Liver (tissue), 8 donors: ENCODE measurements at regions not wholly inside any gene's neighbourhood (a gene's known extent, or its start where the extent isn't known, plus 50 kb on each side); places are given as distances from the start of the nearest gene placed in this dataset.

Source experiments
- DNase-seq: peaks from one replicate; pipeline ENCODE4 v3.0.0-alpha.2; 2017; ENCODE audit warnings: low spot score
- H3K27ac ChIP-seq, 2 donors: one replicate each; pipeline ENCODE4 v1.7.0; 2013; ENCODE audit warnings: inconsistent platforms in 2 of 2, low read length in 2 of 2, control low read depth in 1 of 2, low read depth in 1 of 2, mild to moderate bottlenecking in 1 of 2
- H3K27me3 ChIP-seq, 4 donors: one replicate each; pipeline versions ENCODE4 v1.6.1 to v1.7.0; 2013; ENCODE audit warnings: low read length in 3 of 4, inconsistent platforms in 1 of 4, mild to moderate bottlenecking in 1 of 4, moderate library complexity in 1 of 4; ENCODE audit not compliant: control insufficient read depth in 4 of 4, insufficient read depth in 4 of 4
- H3K36me3 ChIP-seq, 4 donors: one replicate each; pipeline versions ENCODE4 v1.6.1 to v1.7.0; 2013; ENCODE audit warnings: low read length in 3 of 4, mild to moderate bottlenecking in 3 of 4, low read depth in 1 of 4, moderate library complexity in 1 of 4; ENCODE audit not compliant: control insufficient read depth in 4 of 4, insufficient read depth in 3 of 4
- H3K4me1 ChIP-seq, 4 donors: one replicate each; pipeline versions ENCODE4 v1.6.1 to v1.7.0; 2013; ENCODE audit warnings: low read length in 3 of 4, mild to moderate bottlenecking in 3 of 4, moderate library complexity in 1 of 4; ENCODE audit not compliant: control insufficient read depth in 4 of 4, insufficient read depth in 4 of 4
- H3K4me3 ChIP-seq, 3 donors: one replicate each; pipeline versions ENCODE4 v1.6.1 to v1.7.0; 2013; ENCODE audit warnings: low read length in 3 of 3, control low read depth in 1 of 3, low read depth in 1 of 3, mild to moderate bottlenecking in 1 of 3
- H3K9ac ChIP-seq, 2 donors: one replicate each; pipeline ENCODE4 v1.7.0; 2013; ENCODE audit warnings: low read length in 2 of 2, mild to moderate bottlenecking in 2 of 2, moderate library complexity in 2 of 2, control low read depth in 1 of 2, low read depth in 1 of 2
- H3K9me3 ChIP-seq, 4 donors: one replicate each; pipeline versions ENCODE4 v1.6.1 to v1.7.0; 2013; ENCODE audit warnings: low read length in 3 of 4; ENCODE audit not compliant: control insufficient read depth in 4 of 4
- ATF3 ChIP-seq: IDR thresholded peaks from 2 replicates; pipeline ENCODE4 v1.6.1; 2016; ENCODE audit warnings: antibody characterized with exemption
- CTCF ChIP-seq: fragments of 150-350 bp; IDR thresholded peaks from 2 replicates; pipeline ENCODE4 v1.5.1; 2017; ENCODE audit warnings: improper control_type of control experiment, low read depth, low read length; ENCODE audit not compliant: missing input control
- EGR1 ChIP-seq, 2 donors: IDR thresholded peaks; 2 replicates each; pipeline ENCODE4 v1.6.1; 2016 to 2018; ENCODE audit warnings: antibody characterized with exemption in 2 of 2, low read depth in 2 of 2
- FOXA1 ChIP-seq: IDR thresholded peaks from 2 replicates; pipeline ENCODE4 v1.6.1; 2016; ENCODE audit warnings: antibody characterized with exemption
- FOXA2 ChIP-seq: IDR thresholded peaks from 2 replicates; pipeline ENCODE4 v1.6.1; 2016; ENCODE audit warnings: antibody characterized with exemption
- GABPA ChIP-seq, 2 donors: IDR thresholded peaks in 1 of 2; conservative IDR thresholded peaks in 1 of 2; 2 replicates each; pipeline ENCODE4 v1.6.1; 2016; ENCODE audit warnings: antibody characterized with exemption in 2 of 2, mild to moderate bottlenecking in 1 of 2, moderate library complexity in 1 of 2
- HNF4A ChIP-seq, 2 donors: conservative IDR thresholded peaks; 2 replicates each; pipeline ENCODE4 v1.6.1; 2016; ENCODE audit warnings: antibody characterized with exemption in 2 of 2, mild to moderate bottlenecking in 2 of 2
- HNF4G ChIP-seq: IDR thresholded peaks from 2 replicates; pipeline ENCODE4 v1.6.1; 2016; ENCODE audit warnings: antibody characterized with exemption
- JUND ChIP-seq, 2 donors: IDR thresholded peaks; 2 replicates each; pipeline ENCODE4 v1.6.1; 2016; ENCODE audit warnings: antibody characterized with exemption in 2 of 2
- MAX ChIP-seq: IDR thresholded peaks from 2 replicates; pipeline ENCODE4 v1.6.1; 2016; ENCODE audit warnings: antibody characterized with exemption
- NR2F2 ChIP-seq: IDR thresholded peaks from 2 replicates; pipeline ENCODE4 v1.6.1; 2016; ENCODE audit warnings: antibody characterized with exemption
- RAD21 ChIP-seq, 2 donors: IDR thresholded peaks; 2 replicates each; pipeline ENCODE4 v1.6.1; 2016; ENCODE audit warnings: antibody characterized with exemption in 2 of 2, mild to moderate bottlenecking in 2 of 2
- REST ChIP-seq: IDR thresholded peaks from 2 replicates; pipeline ENCODE4 v1.6.1; 2016; ENCODE audit warnings: antibody characterized with exemption, mild to moderate bottlenecking
- RXRA ChIP-seq, 2 donors: IDR thresholded peaks; 2 replicates each; pipeline ENCODE4 v1.6.1; 2017 to 2018; ENCODE audit warnings: antibody characterized with exemption in 2 of 2, mild to moderate bottlenecking in 1 of 2
- SP1 ChIP-seq: IDR thresholded peaks from 2 replicates; pipeline ENCODE4 v1.6.1; 2018; ENCODE audit warnings: antibody characterized with exemption, mild to moderate bottlenecking
- TAF1 ChIP-seq: conservative IDR thresholded peaks from 2 replicates; pipeline ENCODE4 v1.6.1; 2016; ENCODE audit warnings: antibody characterized with exemption, mild to moderate bottlenecking
- YY1 ChIP-seq: IDR thresholded peaks from 2 replicates; pipeline ENCODE4 v1.6.1; 2016; ENCODE audit warnings: antibody characterized with exemption, mild to moderate bottlenecking
- ZBTB33 ChIP-seq: IDR thresholded peaks from 2 replicates; pipeline ENCODE4 v1.6.1; 2016; ENCODE audit warnings: antibody characterized with exemption
- WGBS: extraction: QIAGEN DNeasy Blood & Tissue Kit; methylation state at CpG from one replicate; pipeline ENCODE4 v1.1.7; 2013; 5-methylcytosine and 5-hydroxymethylcytosine counted together
- donor health status: healthy.
- donor health status: healthy.
- donor health status: healthy.
- donor health status: healthy.
- donor health status: healthy.

- Histone ChIP-seq H3K27ac (no peak overlapping the region), H3K4me3 (no peak overlapping the region), H3K9ac (no peak overlapping the region), H3K27me3 (no peaks in the 10 kb centered on the region), H3K4me1 (no peaks in the 10 kb centered on the region), H3K9me3 (no peaks in the 10 kb centered on the region), H3K36me3 (no peaks in the 10 kb centered on the region)
- WGBS: 91% methylated on average over 2 of the region's 2 CpGs
- no peak for TF ChIP-seq GABPA (IDR thresholded peaks at IDR 0.05 in 1 of 2, conservative IDR thresholded peaks at IDR 0.05 in 1 of 2)
- no peak for TF ChIP-seq ZBTB33
- no peak for TF ChIP-seq HNF4G
- no peak for TF ChIP-seq JUND (IDR thresholded peaks at IDR 0.05)
- DNase-seq: no peak
Observed at GRCh38 chr14:34338056-34338455, 124.0 kb downstream of the SPTSSA start.

- TF ChIP-seq TAF1 (no peak), FOXA1 (no peak), ZBTB33 (no peak), ATF3 (no peak), SP1 (no peak), JUND (IDR thresholded peaks at IDR 0.05) (no peak), NR2F2 (no peak), GABPA (IDR thresholded peaks at IDR 0.05 in 1 of 2, conservative IDR thresholded peaks at IDR 0.05 in 1 of 2) (no peak), HNF4A (conservative IDR thresholded peaks at IDR 0.05) (no peak), EGR1 (IDR thresholded peaks at IDR 0.05; ENCODE audit: low read depth in 2 of 2) (no peak), RXRA (IDR thresholded peaks at IDR 0.05) (no peak), REST (no peak), CTCF (no peak), HNF4G (no peak), MAX (no peak), FOXA2 (no peak), RAD21 (IDR thresholded peaks at IDR 0.05) (no peak), YY1 (no peak)
- H3K9ac ChIP-seq: no peak overlapping the region
Observed at GRCh38 chr14:34336501-34336900, 125.5 kb downstream of the SPTSSA start.

More at GRCh38 chr14:34336501-34336900, 125.5 kb downstream of the SPTSSA start:
- DNase-seq: no peak
- no peaks in the 10 kb centered on the region for H3K36me3 ChIP-seq
- H3K9me3 ChIP-seq: no peaks in the 10 kb centered on the region
- H3K4me1 ChIP-seq: peaks cover 0 to 9% (median 3%) of the 10 kb centered on the region in 4 donors
- no peak overlapping the region for H3K27ac ChIP-seq
- WGBS: 71% methylated on average over 1 of the region's 1 CpG
- no peak overlapping the region for H3K4me3 ChIP-seq
- no peaks in the 10 kb centered on the region for H3K27me3 ChIP-seq
